ENCODE measurements at regions not wholly inside any gene's neighbourhood (a gene's known extent, or its start where the extent isn't known, plus 50 kb on each side); places are given as distances from the start of the nearest gene placed in this dataset.
A peak's percentile ranks its signal among the peaks of the same experiment; 100 is the strongest.
"Not testable (repeated sequence)": the region's sequence is repeated elsewhere in the genome, so short reads cannot be mapped to it uniquely, and the experiment has no call there.

DNA sequence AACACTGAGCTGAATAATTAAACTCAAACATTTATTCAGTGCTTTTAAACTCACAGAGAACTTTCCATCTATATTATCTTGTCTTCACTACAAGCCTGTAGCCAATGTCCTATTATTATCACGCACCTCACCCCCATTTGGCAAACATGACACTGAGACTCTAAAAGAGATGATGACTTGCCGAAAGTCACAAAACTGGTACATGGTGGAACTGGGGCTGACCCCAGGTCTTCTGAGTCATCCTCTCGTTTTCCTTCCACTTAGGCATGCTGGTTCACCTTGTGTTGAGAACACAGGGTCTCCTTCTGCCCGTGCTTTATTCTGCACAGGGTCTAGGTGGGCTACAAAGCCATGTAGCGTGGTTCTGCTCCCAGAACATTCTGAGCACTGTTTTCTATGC is 230.0 kb upstream of the MGAT5 start:
- H3K27ac Mint-ChIP-seq: peak overlapping the region; percentile 5
- no peaks in the 10 kb centered on the region for H3K36me3 Mint-ChIP-seq
- ATAC-seq: no peak
- no peak overlapping the region for H3K4me3 Mint-ChIP-seq
- H3K9me3 Mint-ChIP-seq: no peaks in the 10 kb centered on the region
- H3K4me1 Mint-ChIP-seq: peaks cover 50% of the 10 kb centered on the region
- H3K27me3 Mint-ChIP-seq: peaks cover 25% of the 10 kb centered on the region

DNA sequence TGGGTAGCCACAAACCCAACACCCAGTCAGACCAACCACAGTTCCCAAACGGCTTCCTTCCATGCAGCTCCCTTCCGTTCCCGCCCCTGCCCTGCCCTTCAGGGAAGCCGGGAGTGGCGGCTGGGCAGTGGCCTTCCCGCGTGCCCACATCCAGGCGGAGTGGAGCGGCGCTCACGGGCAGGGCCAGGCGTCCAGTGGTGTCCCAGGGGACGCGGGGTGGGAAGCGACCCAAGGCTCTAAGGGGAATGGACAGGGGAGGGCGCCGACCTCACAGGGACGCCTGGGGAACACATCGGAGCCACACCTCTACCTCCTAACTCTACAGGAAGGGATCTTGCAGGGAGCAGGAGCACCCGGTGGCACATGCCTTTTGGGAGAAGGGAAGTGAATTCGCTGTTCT is 225.9 kb upstream of the MGAT5 start:
- no peaks in the 10 kb centered on the region for H3K9me3 Mint-ChIP-seq
- H3K27ac Mint-ChIP-seq: no peak overlapping the region
- peaks cover 27% of the 10 kb centered on the region for H3K4me1 Mint-ChIP-seq
- H3K36me3 Mint-ChIP-seq: no peaks in the 10 kb centered on the region
- no peak for ATAC-seq
- H3K4me3 Mint-ChIP-seq: no peak overlapping the region
- peaks cover 26% of the 10 kb centered on the region for H3K27me3 Mint-ChIP-seq

DNA sequence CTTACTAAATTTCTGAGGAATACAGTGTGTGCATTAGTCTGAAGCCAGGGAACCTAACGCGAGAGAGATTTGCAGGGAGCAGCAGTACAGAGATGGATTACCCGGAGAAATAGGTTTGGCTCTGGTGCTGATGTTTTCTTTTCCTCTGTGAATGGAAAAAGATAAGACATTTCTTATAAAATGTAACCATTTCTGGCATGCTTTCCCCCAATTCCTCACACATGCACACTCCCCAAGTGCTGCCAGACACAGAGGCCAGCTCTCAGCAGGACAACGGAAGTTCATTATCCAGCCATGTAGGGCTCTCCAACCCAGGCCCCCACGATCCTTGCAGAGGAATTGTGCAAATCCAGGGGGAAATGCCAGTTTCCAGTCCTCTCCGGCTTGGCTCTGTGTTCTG is 224.5 kb upstream of the MGAT5 start:
- H3K4me1 Mint-ChIP-seq: peaks cover 20% of the 10 kb centered on the region
- ATAC-seq: no peak
- peaks cover 26% of the 10 kb centered on the region for H3K27me3 Mint-ChIP-seq
- H3K36me3 Mint-ChIP-seq: no peaks in the 10 kb centered on the region
- H3K9me3 Mint-ChIP-seq: peaks cover 2% of the 10 kb centered on the region
- H3K4me3 Mint-ChIP-seq: no peak overlapping the region
- H3K27ac Mint-ChIP-seq: no peak overlapping the region

DNA sequence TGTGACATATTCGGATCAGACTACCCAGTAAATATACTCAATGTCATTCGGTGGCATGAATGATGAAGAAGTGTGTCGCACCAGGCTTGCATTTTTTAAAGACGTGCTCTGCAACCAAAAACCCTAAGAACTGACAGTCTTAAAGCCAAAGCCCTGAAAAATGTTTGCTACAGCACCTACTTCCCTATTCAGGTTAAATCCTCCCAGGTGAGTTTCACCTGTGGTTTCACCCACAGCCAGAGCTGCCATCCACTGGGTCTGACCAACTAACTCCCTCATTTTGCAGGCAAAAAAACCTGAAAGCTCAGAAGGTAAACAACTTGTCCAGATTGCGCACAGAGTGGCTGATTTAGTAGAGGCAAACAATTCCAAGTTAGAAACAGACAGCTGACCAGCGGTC is 222.3 kb upstream of the MGAT5 start:
- Mint-ChIP-seq H3K9me3 (peaks cover 3% of the 10 kb centered on the region), H3K4me1 (peaks cover 20% of the 10 kb centered on the region), H3K27ac (no peak overlapping the region), H3K4me3 (no peak overlapping the region), H3K36me3 (peaks cover under 1% of the 10 kb centered on the region), H3K27me3 (peaks cover 24% of the 10 kb centered on the region)
- no peak for ATAC-seq

DNA sequence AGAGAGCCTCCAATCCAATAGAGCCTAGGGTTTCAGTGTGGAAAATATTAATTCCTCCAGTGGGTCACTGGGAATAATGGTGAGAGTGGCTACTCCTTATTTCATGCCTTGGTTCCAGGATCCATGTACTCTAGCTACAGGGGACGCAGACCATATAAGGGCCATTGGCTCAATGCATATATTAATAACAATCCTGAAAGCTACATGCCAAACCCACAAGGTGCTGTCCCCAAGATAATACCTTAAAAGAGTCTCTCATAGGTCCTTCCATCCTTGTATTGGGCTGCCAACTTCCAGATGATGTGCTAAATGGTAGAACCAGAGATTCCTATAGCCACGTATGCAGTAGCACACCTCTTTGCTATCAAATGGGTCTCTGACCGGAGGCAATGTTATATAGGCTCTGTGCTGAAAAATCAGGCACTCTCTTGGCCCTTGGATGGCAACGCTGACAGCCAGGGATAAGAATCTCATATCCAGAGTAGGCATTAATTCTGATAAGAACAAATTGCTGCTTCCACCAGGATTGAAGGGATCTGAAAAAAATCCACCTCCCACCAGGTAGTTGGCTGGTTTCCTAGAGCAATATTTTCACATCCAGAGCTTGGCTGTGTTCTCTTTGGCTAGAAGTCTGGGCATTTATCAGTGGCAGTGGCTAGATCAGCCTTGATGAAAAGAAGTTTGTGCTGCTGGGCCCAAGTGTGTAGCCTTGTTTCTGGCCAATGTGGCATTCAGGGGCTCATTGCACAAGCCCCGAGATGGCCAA is 218.1 kb upstream of the MGAT5 start:
- Mint-ChIP-seq H3K36me3 (peaks cover 15% of the 10 kb centered on the region), H3K27me3 (no peaks in the 10 kb centered on the region), H3K9me3 (peaks cover 9% of the 10 kb centered on the region), H3K4me1 (peaks cover 38% of the 10 kb centered on the region), H3K4me3 (no peak overlapping the region), H3K27ac (no peak overlapping the region)
- ATAC-seq: no peak

DNA sequence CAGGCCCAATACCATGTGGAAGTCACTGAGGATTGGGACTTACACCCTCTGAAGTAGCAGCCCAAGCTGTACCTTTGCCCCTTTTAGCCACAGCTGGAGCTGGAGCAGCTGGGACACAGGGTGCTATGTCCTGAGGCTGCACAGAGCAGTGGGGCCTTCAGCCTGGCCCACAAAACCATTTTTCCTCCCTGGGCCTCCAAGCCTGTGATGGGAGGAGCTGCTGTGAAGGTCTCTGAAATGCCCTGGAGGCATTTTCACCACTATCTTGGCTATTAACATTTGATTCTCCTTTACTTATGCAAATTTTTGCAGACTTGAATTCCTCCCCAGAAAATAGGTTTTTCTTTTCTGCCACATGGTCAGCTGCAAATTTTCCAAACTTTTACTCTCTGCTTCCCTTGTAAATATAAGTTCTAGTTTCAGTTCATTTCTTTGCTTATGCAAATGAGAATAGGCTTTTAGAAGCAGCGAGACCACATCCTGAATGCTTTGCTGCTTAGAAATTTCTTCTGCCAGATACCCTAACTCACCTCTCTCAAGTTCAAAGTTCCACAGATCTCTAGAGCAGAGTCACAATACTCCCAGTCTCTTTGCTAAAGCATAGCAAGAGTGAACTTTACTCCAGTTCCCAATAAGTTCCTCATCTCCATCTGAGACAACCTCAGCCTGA is 213.8 kb upstream of the MGAT5 start:
- Mint-ChIP-seq H3K27me3 (no peaks in the 10 kb centered on the region), H3K4me1 (peaks cover 62% of the 10 kb centered on the region), H3K27ac (peak overlapping the region; percentile 80), H3K4me3 (peak overlapping the region; percentile 20), H3K36me3 (peaks cover 21% of the 10 kb centered on the region), H3K9me3 (peaks cover 12% of the 10 kb centered on the region)
- peak; percentile 71 for ATAC-seq

DNA sequence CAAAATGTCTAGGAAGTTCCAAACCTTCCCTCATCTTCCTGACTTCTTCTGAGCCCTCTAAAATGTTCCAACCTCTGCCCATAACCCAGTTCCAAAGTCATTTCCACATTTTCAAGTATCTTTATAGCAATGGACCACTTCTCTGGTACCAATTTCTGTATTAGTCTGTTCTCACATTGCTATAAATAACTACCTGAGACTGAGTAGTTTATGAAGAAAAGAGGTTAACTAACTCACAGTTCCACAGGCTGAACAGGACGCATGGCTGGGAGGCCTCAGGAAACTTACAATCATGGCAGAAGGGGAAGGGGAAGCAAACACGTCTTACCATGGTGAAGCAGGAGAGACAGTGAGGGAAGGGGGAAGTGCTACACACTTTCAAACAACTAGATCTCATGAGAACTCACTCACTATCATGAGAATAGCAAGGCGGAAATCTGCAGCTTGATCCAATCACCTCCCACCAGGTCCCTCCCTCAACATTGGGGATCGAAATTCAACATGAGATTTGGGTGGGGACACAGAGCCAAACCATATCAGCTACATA is 213.2 kb upstream of the MGAT5 start:
- H3K36me3 Mint-ChIP-seq: peaks cover 28% of the 10 kb centered on the region
- H3K4me1 Mint-ChIP-seq: peaks cover 62% of the 10 kb centered on the region
- peak; percentile 43 for ATAC-seq
- peak overlapping the region; percentile 20 for H3K4me3 Mint-ChIP-seq
- H3K27ac Mint-ChIP-seq: peak overlapping the region; percentile 80
- H3K9me3 Mint-ChIP-seq: peaks cover 16% of the 10 kb centered on the region
- H3K27me3 Mint-ChIP-seq: not testable (repeated sequence)

DNA sequence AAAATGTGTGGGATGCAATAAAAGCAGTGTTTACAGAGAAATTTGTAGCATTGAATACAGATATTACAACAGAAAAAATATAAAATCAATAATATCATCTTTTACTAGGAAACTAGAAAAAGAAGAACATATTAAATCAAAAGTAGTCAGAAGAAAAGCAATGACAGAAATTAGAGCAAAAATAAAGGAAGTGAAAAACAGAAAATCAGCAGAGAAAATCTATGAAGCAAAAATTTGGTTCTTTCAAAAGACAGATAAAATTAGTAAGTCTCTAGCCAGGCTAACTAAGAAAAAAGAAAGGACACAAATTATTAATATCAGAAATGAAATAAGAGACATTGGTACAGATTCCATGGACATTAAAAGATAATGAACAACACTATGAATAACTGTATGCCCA is 212.0 kb upstream of the MGAT5 start:
- H3K9me3 Mint-ChIP-seq: peaks cover 18% of the 10 kb centered on the region
- H3K27me3 Mint-ChIP-seq: no peaks in the 10 kb centered on the region
- ATAC-seq: no peak
- no peak overlapping the region for H3K27ac Mint-ChIP-seq
- H3K4me1 Mint-ChIP-seq: peaks cover 62% of the 10 kb centered on the region
- H3K4me3 Mint-ChIP-seq: peak overlapping the region; percentile 9
- H3K36me3 Mint-ChIP-seq: peaks cover 27% of the 10 kb centered on the region

DNA sequence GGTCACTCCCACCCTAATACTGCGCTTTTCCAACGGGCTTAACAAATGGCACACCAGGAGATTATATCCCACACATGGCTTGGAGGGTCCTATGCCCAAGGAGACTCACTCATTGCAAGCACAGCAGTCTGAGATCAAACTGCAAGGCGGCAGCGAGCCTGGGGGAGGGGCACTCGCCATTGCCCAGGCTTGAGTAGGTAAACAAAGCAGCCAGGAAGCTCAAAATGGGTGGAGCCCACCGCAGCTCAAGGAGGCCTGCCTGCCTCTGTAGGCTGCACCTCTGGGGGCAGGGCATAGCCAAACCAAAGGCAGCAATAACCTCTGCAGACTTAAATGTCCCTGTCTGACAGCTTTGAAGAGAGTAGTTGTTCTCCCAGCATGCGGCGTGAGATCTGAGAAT is 210.8 kb upstream of the MGAT5 start:
- Mint-ChIP-seq H3K9me3 (peaks cover 20% of the 10 kb centered on the region), H3K36me3 (peaks cover 19% of the 10 kb centered on the region), H3K27ac (peak overlapping the region; percentile 24), H3K4me1 (peaks cover 57% of the 10 kb centered on the region)
- ATAC-seq, H3K27me3 Mint-ChIP-seq, H3K4me3 Mint-ChIP-seq: not testable (repeated sequence)

DNA sequence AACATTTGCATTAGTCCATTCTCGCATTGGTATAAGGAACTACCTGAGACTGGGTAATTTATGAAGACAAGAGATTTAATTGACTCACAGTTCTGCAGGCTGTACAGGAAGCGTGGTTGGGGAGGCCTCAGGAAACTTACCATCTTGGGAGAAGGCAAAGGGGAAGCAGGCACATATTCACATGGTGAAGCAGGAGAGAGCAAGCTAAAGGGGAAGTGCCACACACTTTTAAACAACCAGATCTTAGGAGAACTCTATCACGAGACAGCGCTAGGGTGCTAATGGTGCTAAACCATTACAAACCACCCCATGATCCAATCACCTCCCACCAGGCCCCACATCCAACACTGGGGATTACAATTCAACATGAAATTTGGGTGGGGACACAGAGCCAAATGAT is 201.7 kb upstream of the MGAT5 start:
- Mint-ChIP-seq H3K4me3 (no peak overlapping the region), H3K27me3 (no peaks in the 10 kb centered on the region), H3K9me3 (peaks cover 13% of the 10 kb centered on the region), H3K27ac (peak overlapping the region; percentile 1), H3K4me1 (peaks cover 18% of the 10 kb centered on the region), H3K36me3 (no peaks in the 10 kb centered on the region)
- no peak for ATAC-seq

DNA sequence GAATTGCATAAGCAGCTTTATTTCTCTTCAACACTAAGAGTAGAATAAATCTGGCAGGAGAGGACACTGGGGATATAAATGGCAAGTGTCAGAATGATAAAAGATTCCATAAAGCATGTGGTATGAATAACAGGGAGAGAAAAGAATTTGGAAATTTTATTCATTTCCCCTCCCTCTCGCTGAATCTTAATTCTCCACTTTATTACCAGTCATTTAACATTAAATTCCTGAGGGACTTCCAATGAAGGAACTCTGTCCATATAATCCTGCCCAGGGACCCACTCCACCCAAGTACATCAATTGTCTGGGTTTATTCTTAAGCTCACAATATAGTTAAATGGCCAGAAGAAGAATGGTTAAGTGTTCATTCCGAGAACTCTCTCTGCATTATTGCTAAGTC is 197.7 kb upstream of the MGAT5 start:
- no peak for ATAC-seq
- Mint-ChIP-seq H3K4me1 (peaks cover 12% of the 10 kb centered on the region), H3K27ac (no peak overlapping the region), H3K36me3 (peaks cover 4% of the 10 kb centered on the region), H3K9me3 (peaks cover 10% of the 10 kb centered on the region), H3K4me3 (no peak overlapping the region), H3K27me3 (no peaks in the 10 kb centered on the region)

DNA sequence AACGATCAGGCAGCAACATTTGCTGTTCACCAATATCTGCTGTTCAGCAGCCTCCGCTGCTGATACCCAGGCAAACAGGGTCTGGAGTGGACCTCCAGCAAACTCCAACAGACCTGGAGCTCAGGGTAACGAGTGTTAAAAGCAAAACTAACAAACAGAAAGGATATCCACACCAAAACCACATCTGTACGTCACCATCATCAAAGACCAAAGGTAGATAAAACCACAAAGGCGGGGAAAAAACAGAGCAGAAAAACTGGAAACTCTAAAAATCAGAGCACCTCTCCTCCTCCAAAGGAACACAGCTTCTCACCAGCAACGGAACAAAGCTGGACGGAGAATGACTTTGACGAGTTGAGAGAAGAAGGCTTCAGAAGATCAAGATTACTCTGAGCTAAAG is 192.8 kb upstream of the MGAT5 start:
- H3K27me3 Mint-ChIP-seq, H3K4me1 Mint-ChIP-seq, ATAC-seq, H3K4me3 Mint-ChIP-seq, H3K27ac Mint-ChIP-seq: not testable (repeated sequence)
- Mint-ChIP-seq H3K9me3 (peaks cover 11% of the 10 kb centered on the region), H3K36me3 (peaks cover 23% of the 10 kb centered on the region)

DNA sequence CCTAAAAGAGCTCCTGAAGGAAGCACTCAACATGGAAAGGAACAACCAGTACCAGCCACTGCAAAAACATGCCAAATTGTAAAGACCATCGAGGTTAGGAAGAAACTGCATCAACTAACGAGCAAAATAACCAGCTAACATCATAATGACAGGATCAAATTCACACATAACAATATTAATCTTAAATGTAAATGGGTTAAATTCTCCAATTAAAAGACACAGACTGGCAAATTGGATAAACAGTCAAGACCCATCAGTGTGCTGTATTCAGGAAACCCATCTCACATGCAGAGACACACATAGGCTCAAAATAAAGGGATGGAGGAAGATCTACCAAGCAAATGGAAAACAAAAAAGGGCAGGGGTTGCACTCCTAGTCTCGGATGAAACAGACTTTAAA is 191.6 kb upstream of the MGAT5 start:
- H3K4me3 Mint-ChIP-seq, H3K4me1 Mint-ChIP-seq, H3K27ac Mint-ChIP-seq, ATAC-seq, H3K27me3 Mint-ChIP-seq: not testable (repeated sequence)
- Mint-ChIP-seq H3K36me3 (peaks cover 23% of the 10 kb centered on the region), H3K9me3 (peaks cover 11% of the 10 kb centered on the region)

DNA sequence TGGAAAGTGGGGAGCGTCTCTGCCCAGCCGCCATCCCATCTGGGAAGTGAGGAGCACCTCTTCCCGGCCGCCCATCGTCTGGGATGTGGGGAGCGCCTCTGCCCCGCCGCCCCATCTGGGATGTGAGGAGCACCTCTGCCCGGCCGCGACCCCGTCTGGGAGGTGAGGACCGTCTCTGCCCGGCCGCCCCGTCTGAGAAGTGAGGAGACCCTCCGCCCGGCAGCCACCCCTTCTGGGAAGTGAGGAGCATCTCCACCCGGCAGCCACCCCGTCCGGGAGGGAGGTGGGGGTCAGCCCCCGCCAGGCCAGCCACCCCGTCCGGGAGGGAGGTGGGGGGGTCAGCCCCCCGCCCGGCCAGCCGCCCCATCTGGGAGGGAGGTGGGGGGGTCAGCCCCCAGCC is 190.0 kb upstream of the MGAT5 start:
- not testable (repeated sequence) for H3K9me3 Mint-ChIP-seq, H3K27me3 Mint-ChIP-seq, ATAC-seq, H3K4me1 Mint-ChIP-seq, H3K4me3 Mint-ChIP-seq, H3K27ac Mint-ChIP-seq
- H3K36me3 Mint-ChIP-seq: peaks cover 23% of the 10 kb centered on the region

DNA sequence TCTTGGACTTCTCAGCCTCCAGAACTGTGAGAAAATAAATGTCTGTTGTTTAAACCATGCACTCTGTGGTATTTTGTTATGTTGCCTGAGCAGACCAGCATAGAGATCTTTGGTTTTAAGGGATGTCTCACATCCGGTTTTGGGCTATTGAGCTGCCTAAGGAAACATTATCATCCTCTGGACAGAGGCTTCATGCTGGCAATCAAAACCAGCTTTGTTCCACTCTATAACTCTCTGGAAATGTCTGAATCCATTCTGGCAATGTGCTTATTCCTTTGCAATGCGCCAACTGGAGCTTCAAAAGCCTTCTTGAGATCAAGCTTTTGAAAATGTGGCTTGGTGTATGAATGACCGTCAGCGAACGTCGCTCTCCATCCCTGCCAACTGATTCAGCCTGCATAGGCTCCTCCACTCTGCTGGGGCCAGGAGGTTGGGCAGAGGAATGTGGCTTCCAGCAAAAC is 183.6 kb upstream of the MGAT5 start:
- Mint-ChIP-seq H3K9me3 (peaks cover 6% of the 10 kb centered on the region), H3K4me3 (no peak overlapping the region), H3K4me1 (no peaks in the 10 kb centered on the region), H3K36me3 (no peaks in the 10 kb centered on the region), H3K27ac (no peak overlapping the region), H3K27me3 (no peaks in the 10 kb centered on the region)
- ATAC-seq: no peak

DNA sequence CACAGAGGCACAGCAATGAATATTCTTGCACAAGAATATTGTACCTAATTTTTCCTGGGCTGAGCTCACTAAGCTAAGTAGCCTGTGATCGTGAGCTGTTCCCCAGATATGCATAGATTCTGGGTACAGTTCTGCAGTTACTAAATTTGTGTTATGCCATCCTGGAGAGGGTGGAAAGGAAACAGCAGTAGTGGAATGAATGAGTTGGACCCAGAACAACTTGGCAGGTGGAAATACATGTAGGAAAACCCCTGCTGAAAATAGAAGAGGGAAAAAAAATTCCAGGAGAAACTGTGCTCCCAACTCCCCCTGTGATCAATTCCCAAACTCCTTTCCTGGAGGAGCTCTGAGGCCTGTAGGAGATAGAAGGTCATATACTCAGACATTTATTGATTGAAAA is 181.5 kb upstream of the MGAT5 start:
- H3K4me3 Mint-ChIP-seq: no peak overlapping the region
- no peaks in the 10 kb centered on the region for H3K36me3 Mint-ChIP-seq
- peaks cover 6% of the 10 kb centered on the region for H3K9me3 Mint-ChIP-seq
- no peaks in the 10 kb centered on the region for H3K4me1 Mint-ChIP-seq
- H3K27ac Mint-ChIP-seq: no peak overlapping the region
- ATAC-seq: no peak
- no peaks in the 10 kb centered on the region for H3K27me3 Mint-ChIP-seq

All from stimulated activated memory B cell treated with anti-CD40 and anti-IgM and Interleukin-4, amounts not matched to agents 10 μg/mL and 1 μg/mL and 100 μg/mL, for 72 hours (primary cell).